ENCODE measurements at regions not wholly inside any gene's neighbourhood (a gene's known extent, or its start where the extent isn't known, plus 50 kb on each side); places are given as distances from the start of the nearest gene placed in this dataset.
"Not testable (repeated sequence)": the region's sequence is repeated elsewhere in the genome, so short reads cannot be mapped to it uniquely, and the experiment has no call there.

DNA sequence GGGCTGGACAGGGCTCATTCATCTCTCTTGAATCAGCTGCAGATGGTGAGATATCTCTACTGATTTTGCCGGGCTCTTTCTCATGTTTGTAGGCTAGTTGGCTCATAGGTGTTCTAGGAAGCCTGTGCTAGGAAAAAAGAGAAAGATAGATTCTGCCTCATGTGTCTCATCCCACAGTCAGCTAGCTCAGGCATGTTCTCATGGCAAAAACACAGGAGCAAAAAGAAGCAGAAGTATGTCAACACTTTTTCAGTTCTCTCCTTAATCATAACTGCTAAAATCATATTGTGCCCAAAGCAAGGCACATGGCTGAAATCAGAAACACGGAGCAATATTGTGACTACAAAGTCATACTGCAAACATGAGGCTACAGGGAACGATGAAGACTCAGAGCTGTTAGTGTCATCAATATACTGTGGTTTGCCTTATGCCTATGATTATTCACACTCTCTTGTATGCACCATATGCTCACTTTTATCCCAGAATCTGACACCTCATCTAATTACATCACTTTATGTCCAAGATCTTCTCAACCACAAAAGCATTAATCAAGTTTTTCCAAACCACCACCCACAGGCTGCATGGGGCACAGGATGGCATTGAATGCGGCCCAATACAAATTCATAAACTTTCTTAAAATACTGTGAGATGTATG lies 571.9 kb upstream of the CNTNAP5 start:
- TF ChIP-seq EP300 (IDR thresholded peaks at IDR 0.05) (no peak), POLR2A (IDR thresholded peaks at IDR 0.05) (no peak)
- H3K4me1 ChIP-seq: no peaks in the 10 kb centered on the region
- H3K36me3 ChIP-seq: no peaks in the 10 kb centered on the region
- no peaks in the 10 kb centered on the region for H3K27me3 ChIP-seq
- DNase-seq (ENCODE audit: low spot score in 2 of 2): no peak
- H3K9me3 ChIP-seq: no peaks in the 10 kb centered on the region
- H3K27ac ChIP-seq: no peak overlapping the region
- H3K4me3 ChIP-seq: no peak overlapping the region
- WGBS, 2 donors: 86 to 89% methylated on average over 4 of the region's 4 CpGs

DNA sequence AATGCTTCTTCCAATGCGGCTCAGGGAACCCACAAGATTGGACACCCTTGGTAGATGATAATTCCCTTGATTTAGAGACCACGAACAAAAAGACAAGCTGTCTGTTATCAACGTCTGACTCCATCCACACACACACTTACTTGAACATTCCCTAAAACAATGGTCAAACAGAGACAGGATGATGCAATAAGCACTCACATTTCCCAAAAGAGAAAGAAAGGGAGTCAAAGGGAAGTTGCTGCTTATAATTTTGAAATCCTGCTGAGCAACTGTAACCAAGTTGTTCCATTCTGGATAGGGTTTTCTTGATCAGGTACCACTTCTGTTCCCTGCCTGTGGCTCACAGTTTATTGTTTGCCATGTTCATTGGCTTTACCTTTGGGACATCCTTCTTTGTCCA lies 571.3 kb upstream of the CNTNAP5 start:
- no peak overlapping the region for H3K27ac ChIP-seq
- H3K4me3 ChIP-seq: no peak overlapping the region
- 51 to 62% methylated on average over 3 of the region's 3 CpGs for WGBS, 2 donors
- H3K4me1 ChIP-seq: no peaks in the 10 kb centered on the region
- H3K36me3 ChIP-seq: no peaks in the 10 kb centered on the region
- TF ChIP-seq, protein P1, sequence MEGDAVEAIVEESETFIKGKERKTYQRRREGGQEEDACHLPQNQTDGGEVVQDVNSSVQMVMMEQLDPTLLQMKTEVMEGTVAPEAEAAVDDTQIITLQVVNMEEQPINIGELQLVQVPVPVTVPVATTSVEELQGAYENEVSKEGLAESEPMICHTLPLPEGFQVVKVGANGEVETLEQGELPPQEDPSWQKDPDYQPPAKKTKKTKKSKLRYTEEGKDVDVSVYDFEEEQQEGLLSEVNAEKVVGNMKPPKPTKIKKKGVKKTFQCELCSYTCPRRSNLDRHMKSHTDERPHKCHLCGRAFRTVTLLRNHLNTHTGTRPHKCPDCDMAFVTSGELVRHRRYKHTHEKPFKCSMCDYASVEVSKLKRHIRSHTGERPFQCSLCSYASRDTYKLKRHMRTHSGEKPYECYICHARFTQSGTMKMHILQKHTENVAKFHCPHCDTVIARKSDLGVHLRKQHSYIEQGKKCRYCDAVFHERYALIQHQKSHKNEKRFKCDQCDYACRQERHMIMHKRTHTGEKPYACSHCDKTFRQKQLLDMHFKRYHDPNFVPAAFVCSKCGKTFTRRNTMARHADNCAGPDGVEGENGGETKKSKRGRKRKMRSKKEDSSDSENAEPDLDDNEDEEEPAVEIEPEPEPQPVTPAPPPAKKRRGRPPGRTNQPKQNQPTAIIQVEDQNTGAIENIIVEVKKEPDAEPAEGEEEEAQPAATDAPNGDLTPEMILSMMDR (IDR thresholded peaks at IDR 0.05): no peak
- TF ChIP-seq POLR2A (IDR thresholded peaks at IDR 0.05): no peak
- TF ChIP-seq EP300 (IDR thresholded peaks at IDR 0.05): no peak
- DNase-seq (ENCODE audit: low spot score in 2 of 2): no peak
- no peaks in the 10 kb centered on the region for H3K9me3 ChIP-seq
- H3K27me3 ChIP-seq: no peaks in the 10 kb centered on the region

DNA sequence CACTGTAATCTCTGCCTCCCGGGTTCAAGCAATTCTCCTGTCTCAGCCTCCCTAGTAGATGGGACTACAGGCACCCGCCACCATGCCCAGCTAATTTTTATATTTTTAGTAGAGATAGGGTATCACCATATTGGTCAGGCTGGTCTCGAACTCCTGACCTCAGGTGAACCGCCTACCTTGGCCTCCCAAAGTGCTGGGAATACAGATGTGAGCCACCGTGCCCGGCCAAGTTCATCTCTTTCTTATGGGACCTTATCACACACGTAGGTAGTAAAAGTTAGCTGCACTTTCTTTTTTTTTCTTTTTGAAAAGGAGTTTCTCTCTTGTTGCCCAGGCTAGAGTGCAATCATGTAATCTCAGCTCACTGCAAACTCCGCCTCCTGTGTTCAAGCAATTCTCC lies 569.9 kb upstream of the CNTNAP5 start:
- not testable (repeated sequence) for H3K4me1 ChIP-seq; H3K27ac ChIP-seq; H3K4me3 ChIP-seq; H3K9me3 ChIP-seq; DNase-seq (ENCODE audit: low spot score in 2 of 2); H3K27me3 ChIP-seq; H3K36me3 ChIP-seq
- 94% methylated on average over 8 of the region's 8 CpGs for WGBS, 2 donors

DNA sequence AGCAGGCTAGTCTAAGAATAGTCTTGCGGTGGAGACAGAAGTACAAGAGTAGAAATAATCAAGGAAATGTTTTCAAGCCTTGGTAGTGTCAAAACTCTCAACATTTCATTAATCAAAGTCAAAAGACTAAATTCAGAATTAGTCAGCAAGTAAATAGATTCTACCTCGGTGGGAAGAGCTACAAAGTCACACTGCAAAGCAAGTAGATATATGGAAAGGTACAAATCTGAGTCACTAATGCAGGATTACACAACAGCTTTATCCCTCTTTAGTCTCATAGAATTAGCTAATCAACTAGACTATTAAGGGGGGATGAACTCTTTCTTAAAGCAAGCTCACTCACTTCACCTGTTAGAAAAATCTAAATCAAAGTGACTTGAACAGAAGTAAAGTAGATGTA lies 568.7 kb upstream of the CNTNAP5 start:
- no peaks in the 10 kb centered on the region for H3K27me3 ChIP-seq
- H3K36me3 ChIP-seq: no peaks in the 10 kb centered on the region
- no peaks in the 10 kb centered on the region for H3K9me3 ChIP-seq
- H3K27ac ChIP-seq: no peak overlapping the region
- 72 to 91% methylated on average over 2 of the region's 2 CpGs for WGBS, 2 donors
- H3K4me3 ChIP-seq: no peak overlapping the region
- no peak for TF ChIP-seq POLR2A (IDR thresholded peaks at IDR 0.05)
- TF ChIP-seq, protein P1 (IDR thresholded peaks at IDR 0.05): no peak
- TF ChIP-seq EP300 (IDR thresholded peaks at IDR 0.05): no peak
- H3K4me1 ChIP-seq: no peaks in the 10 kb centered on the region
- no peak for DNase-seq (ENCODE audit: low spot score in 2 of 2)

DNA sequence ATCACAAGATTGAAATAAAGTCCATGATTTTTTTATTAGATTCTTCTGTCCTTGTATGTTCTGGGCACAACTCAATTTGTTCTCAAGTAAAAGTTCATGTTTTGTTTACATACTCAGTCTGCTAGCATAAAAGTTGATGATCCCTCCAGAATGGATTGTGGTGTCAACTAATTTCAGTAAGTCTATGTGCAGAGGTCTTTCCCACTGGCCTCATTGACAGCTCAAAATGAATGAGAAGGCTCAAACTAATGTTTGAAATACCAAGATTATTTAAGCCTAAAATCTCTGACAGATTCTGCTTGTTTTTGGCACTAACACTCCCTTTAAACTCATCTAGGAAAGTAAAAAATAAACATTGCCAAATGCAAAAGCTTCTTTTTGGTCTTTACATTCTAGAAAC lies 561.2 kb upstream of the CNTNAP5 start:
- Histone ChIP-seq H3K27ac (no peak overlapping the region), H3K4me3 (no peak overlapping the region), H3K36me3 (no peaks in the 10 kb centered on the region), H3K9me3 (no peaks in the 10 kb centered on the region), H3K4me1 (no peaks in the 10 kb centered on the region), H3K27me3 (no peaks in the 10 kb centered on the region)
- no peak for DNase-seq (ENCODE audit: low spot score in 2 of 2)
- TF ChIP-seq, protein P1 (IDR thresholded peaks at IDR 0.05): no peak
- no peak for TF ChIP-seq POLR2A (IDR thresholded peaks at IDR 0.05)
- TF ChIP-seq EP300 (IDR thresholded peaks at IDR 0.05): no peak

DNA sequence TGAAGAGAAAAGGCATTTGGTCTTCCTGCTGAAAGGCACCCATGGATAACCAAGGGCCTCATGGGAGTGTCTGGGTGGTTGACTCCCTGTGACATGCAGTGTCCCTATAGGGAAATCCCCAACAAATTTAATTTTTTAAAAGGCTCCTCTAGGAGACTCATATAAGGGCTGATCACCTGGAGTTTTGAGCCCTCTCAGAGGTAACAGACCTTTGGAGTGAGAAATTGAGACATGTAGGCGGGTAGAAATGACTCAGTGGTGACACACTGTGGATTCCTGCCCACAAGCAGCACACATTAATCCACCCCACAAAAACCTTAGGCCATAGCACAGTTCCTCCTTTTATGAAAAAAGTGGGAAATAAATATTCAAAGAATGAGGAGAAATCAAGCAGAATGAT lies 557.0 kb upstream of the CNTNAP5 start:
- no peak overlapping the region for H3K4me3 ChIP-seq
- no peak for DNase-seq (ENCODE audit: low spot score in 2 of 2)
- no peak overlapping the region for H3K27ac ChIP-seq
- H3K4me1 ChIP-seq: no peaks in the 10 kb centered on the region
- no peaks in the 10 kb centered on the region for H3K36me3 ChIP-seq
- 0% methylated on average over 1 of the region's 1 CpG for WGBS, 2 donors
- no peaks in the 10 kb centered on the region for H3K9me3 ChIP-seq
- H3K27me3 ChIP-seq: no peaks in the 10 kb centered on the region
- TF ChIP-seq EP300 (IDR thresholded peaks at IDR 0.05): no peak
- TF ChIP-seq POLR2A (IDR thresholded peaks at IDR 0.05): no peak
- TF ChIP-seq, protein P1 (IDR thresholded peaks at IDR 0.05): no peak

Data from tibial nerve (tissue), 4 donors.